ENCODE measurements at regions not wholly inside any gene's neighbourhood (a gene's known extent, or its start where the extent isn't known, plus 50 kb on each side); places are given as distances from the start of the nearest gene placed in this dataset.

- in situ Hi-C loops (cut with MboI; ENCODE audit: low sequenced_read_pairs, unreplicated experiment) = no loop called here
- DNase-seq (ENCODE audit: low spot score) = no peak
- no peak for TF ChIP-seq CTCF (IDR thresholded peaks at IDR 0.05; ENCODE audit: borderline replicate concordance, control extremely low read depth, extremely low read depth, insufficient read depth, missing control alignments)
Measured at GRCh38 chr13:60797112-60797511, 400.1 kb downstream of the TDRD3 start.

GRCh38 chr13:60794751-60795150 lies 397.7 kb downstream of the TDRD3 start:
- no peak for TF ChIP-seq CTCF (IDR thresholded peaks at IDR 0.05; ENCODE audit: borderline replicate concordance, control extremely low read depth, extremely low read depth, insufficient read depth, missing control alignments)
- in situ Hi-C loops (cut with MboI; ENCODE audit: low sequenced_read_pairs, unreplicated experiment) = no loop called here
- no peak for DNase-seq (ENCODE audit: low spot score)

GRCh38 chr13:60790620-60791019 lies 393.6 kb downstream of the TDRD3 start:
- in situ Hi-C loops (cut with MboI; ENCODE audit: low sequenced_read_pairs, unreplicated experiment) = no loop called here
- no peak for TF ChIP-seq CTCF (IDR thresholded peaks at IDR 0.05; ENCODE audit: borderline replicate concordance, control extremely low read depth, extremely low read depth, insufficient read depth, missing control alignments)
- no peak for DNase-seq (ENCODE audit: low spot score)

GRCh38 chr13:60788156-60788829 lies 391.3 kb downstream of the TDRD3 start:
- in situ Hi-C loops (cut with MboI; ENCODE audit: low sequenced_read_pairs, unreplicated experiment) = no loop called here
- TF ChIP-seq CTCF (IDR thresholded peaks at IDR 0.05; ENCODE audit: borderline replicate concordance, control extremely low read depth, extremely low read depth, insufficient read depth, missing control alignments) = no peak
- DNase-seq (ENCODE audit: low spot score) = no peak

GRCh38 chr13:60787083-60787482 lies 390.1 kb downstream of the TDRD3 start:
- TF ChIP-seq CTCF (IDR thresholded peaks at IDR 0.05; ENCODE audit: borderline replicate concordance, control extremely low read depth, extremely low read depth, insufficient read depth, missing control alignments) = no peak
- DNase-seq (ENCODE audit: low spot score) = no peak
- in situ Hi-C loops (cut with MboI; ENCODE audit: low sequenced_read_pairs, unreplicated experiment) = no loop called here

- in situ Hi-C loops (cut with MboI; ENCODE audit: low sequenced_read_pairs, unreplicated experiment) = no loop called here
- DNase-seq (ENCODE audit: low spot score) = no peak
- no peak for TF ChIP-seq CTCF (IDR thresholded peaks at IDR 0.05; ENCODE audit: borderline replicate concordance, control extremely low read depth, extremely low read depth, insufficient read depth, missing control alignments)
Measured at GRCh38 chr13:60772726-60773125, 375.7 kb downstream of the TDRD3 start.

Data from GM13976 (cell line).